MM.1S (cell line): ENCODE measurements at regions not wholly inside any gene's neighbourhood (a gene's known extent, or its start where the extent isn't known, plus 50 kb on each side); places are given as distances from the start of the nearest gene placed in this dataset.

Experiments
- EZH2 ChIP-seq: fragments of 300-600 bp; sonication (generic); optimal IDR thresholded peaks from 2 replicates; pipeline ENCODE3; 2017; ENCODE audit warnings: low read depth, mild to moderate bottlenecking, antibody characterized with exemption, low read length, mixed read lengths
- TF ChIP-seq, protein P1 (sequence below): fragments of 300-600 bp; sonication (generic); IDR thresholded peaks from 2 replicates; pipeline ENCODE4 v1.5.1; 2016; ENCODE audit warnings: antibody characterized with exemption, low read length, mixed read lengths

DNA sequence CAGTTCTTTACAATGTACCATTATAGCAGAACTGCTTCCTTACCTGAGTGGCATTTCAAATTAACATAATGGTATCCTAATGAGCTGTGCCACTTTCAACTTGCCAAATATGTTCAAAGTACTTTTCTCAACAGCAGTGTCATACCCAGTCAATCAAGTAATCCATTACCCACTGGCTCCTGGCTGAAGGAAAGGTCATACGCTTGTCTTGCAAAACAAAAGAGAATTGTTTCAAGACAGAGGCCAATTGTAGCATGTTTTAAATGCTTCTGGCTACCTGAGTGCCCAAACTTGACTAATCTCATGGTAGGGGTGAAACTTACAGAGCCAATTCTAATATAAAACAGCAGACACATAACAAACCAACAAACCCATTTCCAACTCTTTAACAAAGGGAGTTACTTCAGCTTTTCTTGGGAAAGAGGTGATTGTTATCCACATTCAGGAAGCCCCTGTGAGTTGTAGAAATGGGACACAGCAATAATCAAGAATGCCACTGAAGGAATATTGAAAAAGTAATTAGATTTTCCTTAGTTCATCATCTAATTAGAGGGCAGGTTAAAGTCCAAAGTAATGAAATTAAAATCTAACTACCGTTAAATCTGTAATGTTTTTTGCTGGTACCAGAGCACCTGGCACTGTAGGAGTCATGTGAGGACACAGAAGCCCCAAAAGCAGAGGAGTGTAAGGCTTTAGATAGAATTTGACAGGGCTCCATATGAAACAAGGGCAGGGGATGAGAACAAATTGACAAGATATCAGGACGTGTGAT lies 241.9 kb downstream of the RWDD3 start:
- TF ChIP-seq, protein P1, sequence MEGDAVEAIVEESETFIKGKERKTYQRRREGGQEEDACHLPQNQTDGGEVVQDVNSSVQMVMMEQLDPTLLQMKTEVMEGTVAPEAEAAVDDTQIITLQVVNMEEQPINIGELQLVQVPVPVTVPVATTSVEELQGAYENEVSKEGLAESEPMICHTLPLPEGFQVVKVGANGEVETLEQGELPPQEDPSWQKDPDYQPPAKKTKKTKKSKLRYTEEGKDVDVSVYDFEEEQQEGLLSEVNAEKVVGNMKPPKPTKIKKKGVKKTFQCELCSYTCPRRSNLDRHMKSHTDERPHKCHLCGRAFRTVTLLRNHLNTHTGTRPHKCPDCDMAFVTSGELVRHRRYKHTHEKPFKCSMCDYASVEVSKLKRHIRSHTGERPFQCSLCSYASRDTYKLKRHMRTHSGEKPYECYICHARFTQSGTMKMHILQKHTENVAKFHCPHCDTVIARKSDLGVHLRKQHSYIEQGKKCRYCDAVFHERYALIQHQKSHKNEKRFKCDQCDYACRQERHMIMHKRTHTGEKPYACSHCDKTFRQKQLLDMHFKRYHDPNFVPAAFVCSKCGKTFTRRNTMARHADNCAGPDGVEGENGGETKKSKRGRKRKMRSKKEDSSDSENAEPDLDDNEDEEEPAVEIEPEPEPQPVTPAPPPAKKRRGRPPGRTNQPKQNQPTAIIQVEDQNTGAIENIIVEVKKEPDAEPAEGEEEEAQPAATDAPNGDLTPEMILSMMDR: no peak
- no peak for TF ChIP-seq EZH2
